Choroid plexus epithelial cell (primary cell): ENCODE measurements at regions not wholly inside any gene's neighbourhood (a gene's known extent, or its start where the extent isn't known, plus 50 kb on each side); places are given as distances from the start of the nearest gene placed in this dataset.

ENCODE experiments used
- DNase-seq: peaks from one replicate; pipeline ENCODE4 v3.0.0-alpha.2; 2010; ENCODE audit warnings: low read depth
- H3K4me3 ChIP-seq: 2 replicates; pipeline ENCODE4 v1.5.1; 2011; ENCODE audit warnings: low read depth, mild to moderate bottlenecking, control low read depth, low read length, moderate library complexity
- TF ChIP-seq, protein P1 (sequence below): conservative IDR thresholded peaks from 2 replicates; pipeline ENCODE4 v1.5.1; 2011; ENCODE audit warnings: low read depth, mild to moderate bottlenecking, control low read depth, inconsistent platforms, low read length, moderate library complexity

DNA sequence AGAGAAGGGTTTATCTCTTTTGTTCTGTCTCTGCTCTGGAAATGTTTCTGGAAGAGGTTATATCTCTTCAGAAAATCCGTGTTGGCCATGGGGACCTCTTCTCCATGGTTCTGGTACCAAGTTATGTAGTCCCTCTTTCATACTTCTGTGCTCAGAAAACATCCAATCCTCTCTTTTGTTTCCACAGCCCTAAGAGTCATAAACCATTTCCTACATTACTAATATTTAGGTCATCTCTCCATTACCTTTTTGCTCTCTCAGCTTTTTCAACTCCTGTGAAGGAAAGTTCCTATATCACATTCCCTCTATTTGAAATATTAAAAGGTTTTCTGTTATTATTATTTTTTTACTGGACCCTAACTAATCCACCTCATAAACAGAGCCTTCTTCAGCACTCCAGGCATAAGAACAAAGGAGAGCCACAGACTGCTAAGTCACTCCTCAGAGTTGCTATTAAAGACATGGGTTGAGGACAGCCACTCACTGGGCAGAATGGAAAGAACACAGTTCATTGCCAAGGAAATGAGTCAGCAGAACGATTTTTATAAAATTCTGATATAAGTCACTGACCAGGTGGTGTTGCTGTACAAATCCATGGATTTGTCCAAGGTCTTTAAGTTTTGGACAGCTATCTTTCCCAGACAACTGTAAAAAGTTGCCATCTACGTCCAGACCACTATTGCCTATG, 122.4 kb upstream of the NPY2R start:
- TF ChIP-seq, protein P1, sequence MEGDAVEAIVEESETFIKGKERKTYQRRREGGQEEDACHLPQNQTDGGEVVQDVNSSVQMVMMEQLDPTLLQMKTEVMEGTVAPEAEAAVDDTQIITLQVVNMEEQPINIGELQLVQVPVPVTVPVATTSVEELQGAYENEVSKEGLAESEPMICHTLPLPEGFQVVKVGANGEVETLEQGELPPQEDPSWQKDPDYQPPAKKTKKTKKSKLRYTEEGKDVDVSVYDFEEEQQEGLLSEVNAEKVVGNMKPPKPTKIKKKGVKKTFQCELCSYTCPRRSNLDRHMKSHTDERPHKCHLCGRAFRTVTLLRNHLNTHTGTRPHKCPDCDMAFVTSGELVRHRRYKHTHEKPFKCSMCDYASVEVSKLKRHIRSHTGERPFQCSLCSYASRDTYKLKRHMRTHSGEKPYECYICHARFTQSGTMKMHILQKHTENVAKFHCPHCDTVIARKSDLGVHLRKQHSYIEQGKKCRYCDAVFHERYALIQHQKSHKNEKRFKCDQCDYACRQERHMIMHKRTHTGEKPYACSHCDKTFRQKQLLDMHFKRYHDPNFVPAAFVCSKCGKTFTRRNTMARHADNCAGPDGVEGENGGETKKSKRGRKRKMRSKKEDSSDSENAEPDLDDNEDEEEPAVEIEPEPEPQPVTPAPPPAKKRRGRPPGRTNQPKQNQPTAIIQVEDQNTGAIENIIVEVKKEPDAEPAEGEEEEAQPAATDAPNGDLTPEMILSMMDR = no peak
- no peak overlapping the region for H3K4me3 ChIP-seq
- DNase-seq = peak; percentile 41

DNA sequence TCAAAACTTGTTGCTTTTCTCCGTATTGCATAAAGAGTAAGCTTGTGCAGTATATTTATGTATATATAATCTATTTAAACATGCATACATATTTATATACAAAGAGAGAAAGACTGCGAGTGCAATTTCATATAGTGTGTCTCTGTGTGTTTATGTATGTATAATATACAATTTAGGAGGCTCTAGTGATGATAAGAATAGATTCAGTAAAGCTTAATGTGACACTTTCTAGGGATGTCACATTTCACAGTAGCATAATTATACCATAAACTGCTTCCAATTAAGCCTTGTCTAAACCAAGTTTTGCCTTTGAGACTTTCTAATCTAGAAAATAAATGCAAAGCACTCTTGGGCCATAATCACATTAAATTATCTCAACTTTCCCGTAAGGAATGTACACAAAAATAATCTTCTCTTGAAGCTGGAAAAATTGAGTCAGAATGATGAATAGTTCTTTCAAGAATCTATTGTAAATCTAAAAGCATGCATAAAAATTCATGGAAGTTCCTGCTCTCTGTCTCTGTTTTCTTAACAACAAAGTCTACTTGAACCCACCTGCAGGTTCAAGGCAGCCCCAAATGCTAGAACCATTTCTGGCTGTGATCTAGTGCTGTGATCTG, 114.1 kb upstream of the NPY2R start:
- TF ChIP-seq, protein P1 = no peak
- H3K4me3 ChIP-seq = no peak overlapping the region
- peak; percentile 18 for DNase-seq

DNA sequence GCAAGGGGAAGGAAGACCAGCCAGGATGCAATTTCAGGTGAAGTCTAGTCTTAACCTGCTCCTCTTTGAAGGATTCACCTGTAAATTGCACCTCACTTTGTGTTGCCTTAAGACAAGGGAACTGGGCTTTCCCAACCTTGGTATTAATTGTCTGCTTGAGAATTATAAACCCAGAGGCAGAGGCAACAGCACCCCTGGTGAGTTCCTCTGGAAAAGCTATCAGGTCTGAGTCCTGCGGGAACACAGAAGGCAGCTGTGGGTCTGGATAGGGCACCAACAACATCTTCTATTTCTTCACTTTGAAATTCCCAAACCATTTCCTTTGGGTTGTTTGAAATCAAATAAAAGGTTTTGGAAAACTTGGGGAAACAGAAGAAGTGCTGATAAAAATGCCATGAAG, 109.2 kb upstream of the NPY2R start:
- DNase-seq = no peak
- TF ChIP-seq, protein P1 = no peak

DNA sequence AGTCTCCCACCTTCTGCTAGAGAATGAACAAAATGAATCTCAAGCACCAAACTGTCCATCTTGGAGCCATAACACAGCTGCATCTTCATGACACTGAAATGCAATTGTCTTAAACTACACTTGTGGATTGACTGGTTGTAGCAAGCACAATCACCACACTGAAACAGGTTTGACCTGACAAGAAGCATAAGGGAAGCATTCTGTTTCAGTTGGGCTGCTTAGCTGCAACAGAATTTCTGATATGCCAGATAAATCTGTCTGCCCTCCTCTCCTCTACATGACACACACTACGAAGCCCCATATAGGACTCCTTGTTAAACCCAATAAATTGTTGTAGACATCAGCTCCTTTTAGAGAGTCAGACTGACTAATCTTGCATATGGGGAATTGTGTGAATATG, 101.8 kb upstream of the NPY2R start:
- TF ChIP-seq, protein P1 = no peak
- H3K4me3 ChIP-seq = no peak overlapping the region
- no peak for DNase-seq

More for the DNA sequence above, 109.2 kb upstream of the NPY2R start:
- no peak overlapping the region for H3K4me3 ChIP-seq

DNA sequence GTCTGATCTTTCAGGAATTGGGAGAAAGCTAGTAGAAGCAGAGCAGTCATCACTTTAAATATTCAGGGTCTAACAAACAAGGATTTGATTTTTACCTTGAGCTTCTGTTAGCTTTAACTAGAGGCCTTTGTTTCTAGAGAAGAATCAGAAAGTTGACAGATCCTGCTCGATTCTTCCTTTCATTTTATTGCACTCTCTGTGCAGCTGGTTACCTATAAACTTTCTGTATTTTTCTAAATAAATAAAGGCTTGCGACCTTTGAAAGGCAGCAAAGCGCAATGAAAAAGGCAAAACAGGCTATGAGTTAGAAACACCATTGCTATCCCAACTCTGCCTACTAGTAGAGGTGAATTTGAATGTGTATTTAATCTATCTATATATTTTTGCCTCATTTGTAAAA, 101.4 kb upstream of the NPY2R start:
- H3K4me3 ChIP-seq = no peak overlapping the region
- DNase-seq = no peak
- TF ChIP-seq, protein P1 = no peak

DNA sequence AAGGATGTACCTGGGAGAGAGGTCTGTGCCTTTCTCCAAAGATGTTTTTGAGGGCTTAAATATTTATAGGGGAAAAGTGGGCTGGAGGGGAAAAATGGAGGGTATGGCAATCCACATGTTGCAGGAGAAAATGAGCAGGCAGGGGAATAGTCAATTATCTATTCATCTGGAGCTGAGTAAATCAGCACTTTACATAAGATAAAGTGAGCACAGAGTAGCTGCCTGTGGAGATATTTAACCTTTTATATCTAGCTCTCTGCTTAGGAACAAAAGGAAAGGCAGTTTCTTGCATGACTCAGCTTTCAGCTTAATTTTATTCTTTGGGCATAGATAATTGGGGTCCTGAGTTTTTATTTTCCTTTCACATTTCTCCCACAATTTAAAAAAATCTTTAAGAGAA, 93.6 kb upstream of the NPY2R start:
- no peak for DNase-seq
- TF ChIP-seq, protein P1 = no peak
- H3K4me3 ChIP-seq = no peak overlapping the region

DNA sequence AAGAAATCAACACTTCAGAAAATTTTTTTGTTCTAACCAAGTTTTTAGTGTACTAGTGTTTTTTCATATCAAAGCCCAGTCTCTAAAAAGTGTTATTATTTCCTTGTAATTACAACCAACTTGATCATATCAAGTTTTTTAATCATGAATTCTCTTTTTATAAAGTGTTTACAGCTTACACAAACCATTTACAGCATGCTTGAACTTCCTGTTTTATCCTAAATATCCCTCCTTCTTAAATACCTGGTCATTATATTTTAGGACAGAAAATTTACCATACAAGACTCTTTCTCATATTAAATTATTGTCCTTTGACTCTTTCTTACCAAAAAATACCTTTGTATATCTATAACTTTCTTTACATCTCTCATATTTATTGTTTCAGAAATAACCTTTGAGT, 89.4 kb upstream of the NPY2R start:
- DNase-seq = no peak
- H3K4me3 ChIP-seq = no peak overlapping the region

More for the DNA sequence above, 89.4 kb upstream of the NPY2R start:
- TF ChIP-seq, protein P1 = no peak
